Stimulated activated CD4-positive, alpha-beta T cell treated with anti-CD3 and anti-CD28 coated beads, TNF-alpha, amount 100 ng/mL, for 4 hours (primary cell): ENCODE measurements at regions not wholly inside any gene's neighbourhood (a gene's known extent, or its start where the extent isn't known, plus 50 kb on each side); places are given as distances from the start of the nearest gene placed in this dataset.
"Not testable (repeated sequence)": the region's sequence is repeated elsewhere in the genome, so short reads cannot be mapped to it uniquely, and the experiment has no call there.

ENCODE experiments used
- DNase-seq, 3 experiments: peaks; one replicate each; pipeline ENCODE4 v3.0.0-alpha.2; 2020; ENCODE audit warnings: low read depth in 3 of 3

GRCh38 chr2:100741880-100742276 lies 78.1 kb upstream of the NPAS2 start:
- DNase-seq: no peak

- no peak for DNase-seq
Measured at GRCh38 chr2:100742277-100743254, 77.4 kb upstream of the NPAS2 start.

GRCh38 chr2:100743741-100744140 lies 76.2 kb upstream of the NPAS2 start:
- DNase-seq: no peak

- DNase-seq: no peak
Measured at GRCh38 chr2:100744184-100744583, 75.8 kb upstream of the NPAS2 start.

- no peak for DNase-seq
Measured at GRCh38 chr2:100744589-100744988, 75.3 kb upstream of the NPAS2 start.

GRCh38 chr2:100745604-100746003 lies 74.3 kb upstream of the NPAS2 start:
- no peak for DNase-seq

- no peak for DNase-seq
Measured at GRCh38 chr2:100747551-100747950, 72.4 kb upstream of the NPAS2 start.

- no peak for DNase-seq
Measured at GRCh38 chr2:100747996-100748615, 71.8 kb upstream of the NPAS2 start.

GRCh38 chr2:100748673-100749072 lies 71.3 kb upstream of the NPAS2 start:
- DNase-seq: no peak

GRCh38 chr2:100749771-100750542 lies 70.0 kb upstream of the NPAS2 start:
- DNase-seq: no peak

GRCh38 chr2:100751871-100752625 lies 67.9 kb upstream of the NPAS2 start:
- not testable (repeated sequence) for DNase-seq

- no peak for DNase-seq
Measured at GRCh38 chr2:100752628-100753333, 67.2 kb upstream of the NPAS2 start.

GRCh38 chr2:100753444-100753843 lies 66.5 kb upstream of the NPAS2 start:
- DNase-seq: no peak

GRCh38 chr2:100753881-100754280 lies 66.1 kb upstream of the NPAS2 start:
- no peak for DNase-seq

- DNase-seq: no peak
Measured at GRCh38 chr2:100754951-100755350, 65.0 kb upstream of the NPAS2 start.

- no peak for DNase-seq
Measured at GRCh38 chr2:100755441-100755840, 64.5 kb upstream of the NPAS2 start.

GRCh38 chr2:100756704-100757103 lies 63.2 kb upstream of the NPAS2 start:
- no peak for DNase-seq

GRCh38 chr2:100757621-100758394 lies 62.1 kb upstream of the NPAS2 start:
- no peak for DNase-seq

- no peak for DNase-seq
Measured at GRCh38 chr2:100759901-100760300, 60.0 kb upstream of the NPAS2 start.

- no peak for DNase-seq
Measured at GRCh38 chr2:100761365-100761764, 58.6 kb upstream of the NPAS2 start.
